SK-N-SH treated with all-trans-retinoic acid at 6 μM for 48 hours (cell line): ENCODE measurements at regions not wholly inside any gene's neighbourhood (a gene's known extent, or its start where the extent isn't known, plus 50 kb on each side); places are given as distances from the start of the nearest gene placed in this dataset.

Experiments used
- ATAC-seq: fragments of 200-7000 bp; cut with Tn5 transposase; 3 replicates; pipeline ENCODE4 v1.9.1; 2020; ENCODE audit warnings: mild to moderate bottlenecking, moderate library complexity
- ARNTL ChIP-seq: fragments of 450-650 bp; formaldehyde crosslinking; IDR thresholded peaks from 2 replicates; pipeline ENCODE4 v1.5.0; 2020; ENCODE audit warnings: low read depth, mild to moderate bottlenecking, moderate library complexity, borderline replicate concordance
- BACH2 ChIP-seq: fragments of 250-450 bp; sonication (Bioruptor Pico); IDR thresholded peaks from 2 replicates; pipeline ENCODE4 v1.9.0; 2021; ENCODE audit warnings: mild to moderate bottlenecking, borderline replicate concordance
- CSDC2 ChIP-seq: fragments of 250-450 bp; sonication (Bioruptor Pico); IDR thresholded peaks from 2 replicates; pipeline ENCODE4 v1.5.0; 2020; ENCODE audit warnings: mild to moderate bottlenecking, moderate library complexity
- ESRRG ChIP-seq: fragments of 250-450 bp; sonication (Bioruptor Pico); IDR thresholded peaks from 2 replicates; pipeline ENCODE4 v1.6.1; 2021; ENCODE audit warnings: mild to moderate bottlenecking
- OSR1 ChIP-seq: fragments of 250-450 bp; sonication (Bioruptor Pico); IDR thresholded peaks from 2 replicates; pipeline ENCODE4 v1.8.0; 2022; ENCODE audit warnings: moderate library complexity, mild to moderate bottlenecking, inconsistent platforms
- SNAI2 ChIP-seq: fragments of 250-450 bp; sonication (Bioruptor Pico); IDR thresholded peaks from 2 replicates; pipeline ENCODE4 v1.5.0; 2020; ENCODE audit warnings: mild to moderate bottlenecking, moderate library complexity
- ZC3H10 ChIP-seq: fragments of 250-450 bp; sonication (Bioruptor Pico); IDR thresholded peaks from 2 replicates; pipeline ENCODE4 v1.5.1; 2021; ENCODE audit warnings: mild to moderate bottlenecking, moderate library complexity
- ZFP3 ChIP-seq: fragments of 250-450 bp; sonication (Bioruptor Pico); IDR thresholded peaks from 2 replicates; pipeline ENCODE4 v1.5.0; 2020; ENCODE audit warnings: mild to moderate bottlenecking, moderate library complexity
- ZFP30 ChIP-seq: fragments of 450-650 bp; formaldehyde crosslinking; IDR thresholded peaks from 2 replicates; pipeline ENCODE4 v1.5.0; 2022; ENCODE audit warnings: mild to moderate bottlenecking, moderate library complexity
- ZNF70 ChIP-seq: fragments of 450-650 bp; formaldehyde crosslinking; IDR thresholded peaks from 2 replicates; pipeline ENCODE4 v1.5.0; 2020; ENCODE audit warnings: mild to moderate bottlenecking, moderate library complexity
- ZNF8 ChIP-seq: fragments of 450-650 bp; formaldehyde crosslinking; IDR thresholded peaks from 2 replicates; pipeline ENCODE4 v1.5.0; 2020; ENCODE audit warnings: mild to moderate bottlenecking, moderate library complexity
- TF ChIP-seq, protein P1 (sequence below): fragments of 250-450 bp; sonication (Bioruptor Pico); IDR thresholded peaks from 2 replicates; pipeline ENCODE4 v1.5.1; 2020; ENCODE audit warnings: low read depth, mild to moderate bottlenecking, moderate library complexity
- TF ChIP-seq, protein P2 (sequence below): fragments of 250-450 bp; sonication (Bioruptor Pico); IDR thresholded peaks from 2 replicates; pipeline ENCODE4 v1.8.0; 2021; ENCODE audit warnings: low read depth, mild to moderate bottlenecking, moderate library complexity, borderline replicate concordance

DNA sequence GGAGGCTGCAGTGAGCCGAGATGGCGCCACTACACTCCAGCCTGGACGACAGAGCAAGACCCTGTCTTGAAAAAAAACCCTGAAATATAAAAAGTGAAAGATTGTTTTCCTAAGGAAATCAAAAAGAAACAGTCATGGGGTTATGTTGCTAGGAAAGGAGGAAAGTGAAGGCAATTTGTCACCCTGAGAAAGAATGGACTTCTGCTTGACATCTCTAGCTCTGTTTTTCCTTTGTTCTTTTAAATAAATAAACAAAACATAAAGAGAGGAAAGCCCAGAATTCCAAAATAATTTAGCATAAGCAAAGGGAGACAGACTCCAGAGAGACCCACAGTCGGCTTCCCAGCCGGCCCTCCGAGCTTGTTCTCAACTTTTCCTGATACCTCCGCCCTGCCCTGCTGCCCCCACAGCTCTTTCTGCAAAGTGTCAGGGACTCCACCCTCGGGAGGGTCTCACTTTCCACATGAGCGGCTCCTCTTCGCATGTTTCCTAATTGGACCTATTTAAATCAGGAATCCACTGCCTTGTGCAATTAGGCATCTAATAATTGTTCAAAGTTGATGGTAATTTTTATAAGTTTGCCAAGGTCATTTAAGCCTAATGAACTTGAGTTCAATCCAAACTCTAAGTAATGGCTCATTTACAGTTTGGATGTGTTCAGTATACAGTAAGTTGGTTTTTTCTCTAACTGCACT, 49.8 kb upstream of the COPS8 start:
- ATAC-seq: no peak

More for the DNA sequence above, 49.8 kb upstream of the COPS8 start:
- TF ChIP-seq ZFP30 (CRISPR knock-in tag) (no peak), ESRRG (CRISPR knock-in tag) (no peak), ZC3H10 (no peak), SNAI2 (CRISPR knock-in tag) (no peak), ZNF8 (CRISPR knock-in tag) (no peak), BACH2 (CRISPR knock-in tag) (no peak), OSR1 (CRISPR knock-in tag) (no peak), ZNF70 (CRISPR knock-in tag) (no peak), ARNTL (CRISPR knock-in tag) (no peak), CSDC2 (CRISPR knock-in tag) (no peak), ZFP3 (CRISPR knock-in tag) (no peak)
- TF ChIP-seq, protein P1, sequence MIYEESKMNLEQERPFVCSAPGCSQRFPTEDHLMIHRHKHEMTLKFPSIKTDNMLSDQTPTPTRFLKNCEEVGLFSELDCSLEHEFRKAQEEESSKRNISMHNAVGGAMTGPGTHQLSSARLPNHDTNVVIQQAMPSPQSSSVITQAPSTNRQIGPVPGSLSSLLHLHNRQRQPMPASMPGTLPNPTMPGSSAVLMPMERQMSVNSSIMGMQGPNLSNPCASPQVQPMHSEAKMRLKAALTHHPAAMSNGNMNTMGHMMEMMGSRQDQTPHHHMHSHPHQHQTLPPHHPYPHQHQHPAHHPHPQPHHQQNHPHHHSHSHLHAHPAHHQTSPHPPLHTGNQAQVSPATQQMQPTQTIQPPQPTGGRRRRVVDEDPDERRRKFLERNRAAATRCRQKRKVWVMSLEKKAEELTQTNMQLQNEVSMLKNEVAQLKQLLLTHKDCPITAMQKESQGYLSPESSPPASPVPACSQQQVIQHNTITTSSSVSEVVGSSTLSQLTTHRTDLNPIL: no peak
- TF ChIP-seq, protein P2, sequence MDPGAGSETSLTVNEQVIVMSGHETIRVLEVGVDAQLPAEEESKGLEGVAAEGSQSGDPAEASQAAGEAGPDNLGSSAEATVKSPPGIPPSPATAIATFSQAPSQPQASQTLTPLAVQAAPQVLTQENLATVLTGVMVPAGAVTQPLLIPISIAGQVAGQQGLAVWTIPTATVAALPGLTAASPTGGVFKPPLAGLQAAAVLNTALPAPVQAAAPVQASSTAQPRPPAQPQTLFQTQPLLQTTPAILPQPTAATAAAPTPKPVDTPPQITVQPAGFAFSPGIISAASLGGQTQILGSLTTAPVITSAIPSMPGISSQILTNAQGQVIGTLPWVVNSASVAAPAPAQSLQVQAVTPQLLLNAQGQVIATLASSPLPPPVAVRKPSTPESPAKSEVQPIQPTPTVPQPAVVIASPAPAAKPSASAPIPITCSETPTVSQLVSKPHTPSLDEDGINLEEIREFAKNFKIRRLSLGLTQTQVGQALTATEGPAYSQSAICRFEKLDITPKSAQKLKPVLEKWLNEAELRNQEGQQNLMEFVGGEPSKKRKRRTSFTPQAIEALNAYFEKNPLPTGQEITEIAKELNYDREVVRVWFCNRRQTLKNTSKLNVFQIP (CRISPR knock-in tag): no peak
